ENCODE measurements at regions not wholly inside any gene's neighbourhood (a gene's known extent, or its start where the extent isn't known, plus 50 kb on each side); places are given as distances from the start of the nearest gene placed in this dataset.

DNA sequence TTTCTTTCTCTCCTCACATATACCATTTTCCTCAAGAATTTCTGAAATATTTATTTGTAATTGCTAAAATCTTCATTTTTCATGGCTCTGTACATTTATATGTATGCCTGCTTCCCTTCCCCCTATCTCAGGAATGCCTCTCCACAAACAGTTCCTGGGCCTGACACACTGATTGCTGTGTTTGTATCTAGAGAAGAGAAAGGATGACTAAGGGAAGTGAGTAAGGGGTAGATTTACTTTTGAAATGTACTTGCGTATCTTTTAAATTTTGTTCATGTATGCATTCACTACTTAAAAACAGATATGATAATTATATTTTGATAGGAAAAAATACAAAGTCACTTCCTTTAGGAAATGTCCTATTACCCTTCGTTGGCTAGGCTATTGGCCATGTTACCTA is 790.8 kb downstream of the PCDH18 start:
- H3K27me3 ChIP-seq (ENCODE audit: control insufficient read depth, insufficient read depth, low read length), result no peaks in the 10 kb centered on the region
- H3K4me3 ChIP-seq (ENCODE audit: insufficient read depth, low read depth, low read length), result no peak overlapping the region
- DNase-seq, result no peak
- H3K36me3 ChIP-seq (replicated peaks; ENCODE audit: control insufficient read depth, insufficient read depth, low read length), result no peaks in the 10 kb centered on the region

DNA sequence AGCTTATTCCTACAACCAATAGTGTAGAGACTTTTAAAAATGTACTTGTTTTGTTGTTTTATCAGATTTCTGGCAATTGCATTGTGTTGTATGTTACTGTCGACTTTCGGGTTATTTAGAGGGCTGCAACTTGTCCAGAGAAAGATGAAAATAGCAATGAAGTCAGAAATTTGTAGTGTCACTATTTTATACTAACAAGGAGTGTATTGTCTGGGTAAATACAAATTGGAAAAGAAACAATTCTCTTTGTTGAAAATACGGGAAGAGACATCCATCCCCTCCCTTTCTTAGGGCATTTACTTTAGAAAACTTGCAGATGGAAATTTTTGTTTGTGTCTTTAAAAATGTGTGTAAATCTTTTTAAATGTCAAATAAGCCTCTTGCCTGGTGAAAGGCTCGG is 792.0 kb downstream of the PCDH18 start:
- Histone ChIP-seq H3K36me3 (replicated peaks; ENCODE audit: control insufficient read depth, insufficient read depth, low read length) (no peaks in the 10 kb centered on the region), H3K27me3 (ENCODE audit: control insufficient read depth, insufficient read depth, low read length) (no peaks in the 10 kb centered on the region), H3K4me3 (ENCODE audit: insufficient read depth, low read depth, low read length) (no peak overlapping the region)
- DNase-seq, result no peak

DNA sequence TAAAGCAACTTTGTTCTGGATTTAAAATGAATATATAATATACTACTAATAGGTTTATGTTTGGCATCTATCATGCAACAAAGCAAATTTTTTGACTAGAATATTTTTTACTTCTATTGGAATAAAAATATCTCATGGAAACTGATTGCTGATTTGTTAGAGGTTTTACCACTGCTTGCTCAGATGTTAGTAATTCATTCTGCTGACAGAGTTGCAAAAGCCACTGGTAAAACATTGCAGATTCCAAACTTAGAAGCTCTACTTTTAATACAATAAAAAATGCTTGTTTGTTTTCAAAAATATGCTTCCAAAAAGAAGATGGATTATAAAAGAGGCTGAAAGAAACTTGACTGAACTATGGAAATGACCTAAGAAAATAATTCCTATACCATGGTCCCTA is 795.2 kb downstream of the PCDH18 start:
- Histone ChIP-seq H3K36me3 (replicated peaks; ENCODE audit: control insufficient read depth, insufficient read depth, low read length) (no peaks in the 10 kb centered on the region), H3K27me3 (ENCODE audit: control insufficient read depth, insufficient read depth, low read length) (no peaks in the 10 kb centered on the region), H3K4me3 (ENCODE audit: insufficient read depth, low read depth, low read length) (no peak overlapping the region)
- DNase-seq, result no peak

DNA sequence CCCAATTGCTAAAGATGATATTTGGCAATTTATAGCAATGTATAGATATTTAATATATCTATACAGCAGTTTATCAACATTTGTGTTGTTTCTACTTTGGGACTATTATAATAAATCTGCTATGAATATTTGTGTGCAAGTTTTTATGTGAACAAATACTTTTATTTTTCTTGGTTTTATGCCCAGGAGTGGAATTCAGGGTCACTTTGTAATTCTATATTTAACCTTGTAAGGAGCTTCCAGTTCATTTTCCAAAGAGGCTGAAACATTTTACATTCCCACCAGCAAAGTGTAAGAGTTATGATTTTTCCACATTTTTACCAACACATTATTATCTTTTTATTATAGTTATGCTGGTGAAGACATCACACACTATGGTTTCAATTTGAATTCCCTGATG is 801.3 kb downstream of the PCDH18 start:
- Histone ChIP-seq H3K36me3 (replicated peaks; ENCODE audit: control insufficient read depth, insufficient read depth, low read length) (no peaks in the 10 kb centered on the region), H3K27me3 (ENCODE audit: control insufficient read depth, insufficient read depth, low read length) (no peaks in the 10 kb centered on the region), H3K4me3 (ENCODE audit: insufficient read depth, low read depth, low read length) (no peak overlapping the region)
- DNase-seq, result no peak

DNA sequence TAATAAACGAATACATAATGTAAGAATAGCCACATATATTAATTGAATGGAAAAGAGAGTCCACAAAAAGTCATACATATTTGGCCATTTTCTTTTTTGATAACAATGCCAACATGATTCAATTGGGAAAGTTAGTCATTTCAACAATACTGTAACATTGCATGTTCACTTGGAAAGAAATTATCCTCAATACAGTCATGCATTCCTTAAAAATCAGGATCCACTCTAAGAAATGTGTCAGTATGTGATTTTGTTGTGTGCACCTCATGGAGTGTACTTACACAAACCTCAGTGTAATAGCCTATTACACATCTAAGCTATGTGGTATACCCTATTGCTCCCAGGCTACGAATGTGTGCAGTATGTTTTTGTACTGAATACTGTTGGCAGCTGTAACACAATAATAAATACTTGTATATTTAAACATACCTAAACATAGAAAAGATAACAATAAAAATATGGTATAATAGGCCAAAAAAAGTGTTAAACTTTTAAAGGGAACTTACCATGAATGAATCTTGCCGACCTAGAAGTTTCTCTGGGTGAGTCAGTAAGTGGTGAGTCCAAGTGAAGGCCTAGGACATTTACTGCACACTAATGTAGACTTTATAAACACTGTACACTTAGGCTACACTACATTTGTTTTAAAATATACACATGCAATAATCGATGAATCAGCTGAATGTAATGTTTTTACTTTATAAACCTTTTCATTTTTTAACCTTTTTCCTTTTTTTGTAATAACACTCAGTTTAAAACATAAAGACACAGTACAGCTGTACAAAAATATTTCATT is 806.8 kb downstream of the PCDH18 start:
- H3K36me3 ChIP-seq (replicated peaks; ENCODE audit: control insufficient read depth, insufficient read depth, low read length), result no peaks in the 10 kb centered on the region
- no peak for DNase-seq
- no peaks in the 10 kb centered on the region for H3K27me3 ChIP-seq (ENCODE audit: control insufficient read depth, insufficient read depth, low read length)
- H3K4me3 ChIP-seq (ENCODE audit: insufficient read depth, low read depth, low read length), result no peak overlapping the region

DNA sequence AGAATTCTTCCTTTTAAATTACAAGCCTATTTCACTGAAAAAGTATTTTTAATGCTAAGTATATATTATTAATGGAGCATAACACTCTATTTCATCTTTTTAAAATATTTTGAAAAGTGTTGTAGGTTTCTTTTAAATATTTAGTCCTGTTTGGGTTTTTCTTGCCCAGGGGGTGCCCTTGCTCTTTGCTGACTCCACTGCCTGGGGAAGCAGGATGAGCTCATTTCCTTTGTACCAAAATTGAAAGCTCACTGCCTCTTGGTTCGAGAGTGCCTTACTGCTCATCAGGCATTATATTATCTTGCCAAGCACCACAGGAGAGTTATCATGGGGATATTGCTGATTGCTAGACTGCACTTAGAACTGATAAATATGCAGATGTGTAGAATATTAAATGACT is 819.2 kb downstream of the PCDH18 start:
- H3K4me3 ChIP-seq (ENCODE audit: insufficient read depth, low read depth, low read length), result no peak overlapping the region
- DNase-seq, result peak; percentile 3
- H3K36me3 ChIP-seq (replicated peaks; ENCODE audit: control insufficient read depth, insufficient read depth, low read length), result no peaks in the 10 kb centered on the region
- H3K27me3 ChIP-seq (ENCODE audit: control insufficient read depth, insufficient read depth, low read length), result no peaks in the 10 kb centered on the region

DNA sequence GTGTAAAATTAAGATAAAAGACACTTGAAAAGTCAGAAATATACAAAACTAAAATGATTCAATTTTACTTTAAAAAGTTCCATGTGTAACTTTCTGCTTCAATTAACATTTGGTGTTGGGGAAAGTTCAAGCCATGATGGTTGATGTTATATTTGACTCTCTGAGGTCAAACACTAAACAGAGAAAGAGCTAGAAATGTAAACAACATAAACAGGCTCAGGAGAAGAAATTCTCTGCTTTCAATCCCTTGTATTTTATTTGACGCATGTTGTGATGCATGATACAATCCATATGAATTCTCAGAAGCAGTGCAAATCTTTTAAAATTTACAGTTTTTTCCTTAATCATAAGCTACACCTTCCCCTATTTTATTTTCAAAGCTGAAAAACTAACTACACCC is 822.4 kb downstream of the PCDH18 start:
- Histone ChIP-seq H3K36me3 (replicated peaks; ENCODE audit: control insufficient read depth, insufficient read depth, low read length) (no peaks in the 10 kb centered on the region), H3K27me3 (ENCODE audit: control insufficient read depth, insufficient read depth, low read length) (no peaks in the 10 kb centered on the region), H3K4me3 (ENCODE audit: insufficient read depth, low read depth, low read length) (no peak overlapping the region)
- no peak for DNase-seq

DNA sequence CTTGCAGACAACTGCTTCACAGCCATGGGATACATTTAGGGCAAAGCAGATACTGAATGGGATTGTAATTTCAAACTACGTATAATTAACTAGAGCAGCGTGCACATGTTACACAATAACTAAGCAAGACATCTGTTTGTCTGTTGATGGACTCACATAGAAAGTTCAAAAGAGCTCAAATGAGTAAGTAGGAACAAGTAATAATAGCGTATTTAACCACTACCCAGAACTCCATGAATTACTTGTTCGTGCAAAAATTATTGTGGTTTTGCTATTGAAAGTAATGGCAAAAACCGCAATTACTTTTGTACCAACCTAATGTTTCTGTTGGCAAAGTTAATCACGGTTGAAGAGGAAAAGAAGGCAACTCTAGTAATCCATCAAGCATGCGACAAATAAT is 825.4 kb downstream of the PCDH18 start:
- H3K36me3 ChIP-seq (replicated peaks; ENCODE audit: control insufficient read depth, insufficient read depth, low read length), result no peaks in the 10 kb centered on the region
- H3K4me3 ChIP-seq (ENCODE audit: insufficient read depth, low read depth, low read length), result no peak overlapping the region
- no peak for DNase-seq
- no peaks in the 10 kb centered on the region for H3K27me3 ChIP-seq (ENCODE audit: control insufficient read depth, insufficient read depth, low read length)

DNA sequence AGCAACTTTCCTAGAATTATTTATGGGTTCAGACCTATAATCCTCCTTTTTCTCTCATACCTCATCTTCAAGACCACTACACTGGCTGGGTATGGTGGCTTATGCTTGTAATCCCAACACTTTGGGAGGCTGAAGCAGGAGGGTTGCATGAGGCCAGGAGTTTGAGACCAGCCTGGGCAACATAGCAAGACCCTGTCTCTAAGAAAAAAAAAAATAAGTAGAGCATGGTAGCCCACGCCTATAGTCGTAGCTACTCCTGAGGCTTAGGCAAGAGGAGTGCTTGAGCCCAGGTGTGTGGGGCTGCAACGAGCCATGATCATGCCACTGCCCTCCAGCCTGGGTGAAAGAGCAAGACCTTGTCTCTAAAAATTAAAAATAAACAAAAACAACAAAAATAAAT is 832.4 kb downstream of the PCDH18 start:
- Histone ChIP-seq H3K4me3 (ENCODE audit: insufficient read depth, low read depth, low read length) (no peak overlapping the region), H3K27me3 (ENCODE audit: control insufficient read depth, insufficient read depth, low read length) (no peaks in the 10 kb centered on the region), H3K36me3 (replicated peaks; ENCODE audit: control insufficient read depth, insufficient read depth, low read length) (no peaks in the 10 kb centered on the region)
- no peak for DNase-seq

DNA sequence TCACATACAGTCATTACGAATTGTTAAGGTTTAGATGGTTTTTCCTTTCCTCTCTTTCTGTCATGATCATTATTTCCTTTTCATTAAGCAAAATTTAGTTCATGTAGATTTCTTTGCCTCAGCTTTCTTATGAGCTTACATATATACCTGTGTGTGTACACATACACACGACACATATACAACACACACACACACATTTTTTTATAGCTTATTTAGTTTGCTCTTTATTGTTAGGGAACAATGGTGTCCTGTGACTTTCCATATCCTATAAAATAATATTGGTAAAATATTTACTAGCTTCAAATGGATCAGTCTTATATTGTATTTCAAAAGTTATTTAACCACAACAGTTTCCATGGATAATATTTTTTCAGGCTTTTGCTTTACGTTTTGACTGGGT is 840.7 kb downstream of the PCDH18 start:
- no peak for DNase-seq
- H3K36me3 ChIP-seq (replicated peaks; ENCODE audit: control insufficient read depth, insufficient read depth, low read length), result no peaks in the 10 kb centered on the region
- no peaks in the 10 kb centered on the region for H3K27me3 ChIP-seq (ENCODE audit: control insufficient read depth, insufficient read depth, low read length)
- no peak overlapping the region for H3K4me3 ChIP-seq (ENCODE audit: insufficient read depth, low read depth, low read length)

DNA sequence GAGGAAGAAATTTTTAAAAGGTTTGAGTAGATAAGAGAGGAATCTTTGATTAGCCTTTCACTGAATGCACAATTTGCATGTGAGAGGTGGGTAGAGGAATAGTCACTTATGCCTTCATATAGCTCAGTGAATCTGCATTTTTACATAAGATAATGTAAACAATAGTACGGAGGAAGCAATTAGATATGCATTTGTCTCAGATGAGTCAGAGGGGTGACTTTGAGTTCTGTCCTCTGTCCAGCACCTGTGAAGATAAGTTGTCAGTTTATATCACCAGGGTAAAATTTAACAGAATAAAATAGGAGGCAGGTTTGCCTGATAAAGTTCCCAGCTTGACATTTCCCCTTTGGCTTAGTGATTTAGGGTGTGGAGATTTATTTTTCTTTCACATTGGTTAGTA is 841.9 kb downstream of the PCDH18 start:
- DNase-seq, result no peak
- no peaks in the 10 kb centered on the region for H3K27me3 ChIP-seq (ENCODE audit: control insufficient read depth, insufficient read depth, low read length)

DNA sequence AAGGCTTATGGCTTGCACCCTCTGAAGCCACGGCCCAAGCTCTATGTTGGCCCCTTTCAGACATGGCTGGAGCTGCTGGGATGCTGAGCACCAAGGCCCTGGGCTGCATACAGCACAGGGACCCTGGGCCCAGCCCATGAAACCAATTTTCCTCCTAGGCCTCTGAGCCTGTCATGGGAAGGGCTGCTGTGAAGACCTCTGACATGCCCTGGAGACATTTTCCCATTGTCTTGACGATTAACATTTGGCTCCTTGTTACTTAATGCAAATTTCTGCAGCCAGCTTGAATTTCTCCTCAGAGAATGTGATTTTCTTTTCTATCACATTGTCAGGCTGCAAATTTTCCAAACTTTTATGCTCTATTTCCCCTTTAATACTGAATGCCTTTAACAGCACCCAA is 844.7 kb downstream of the PCDH18 start:
- Histone ChIP-seq H3K27me3 (ENCODE audit: control insufficient read depth, insufficient read depth, low read length) (no peaks in the 10 kb centered on the region), H3K4me3 (ENCODE audit: insufficient read depth, low read depth, low read length) (no peak overlapping the region), H3K36me3 (replicated peaks; ENCODE audit: control insufficient read depth, insufficient read depth, low read length) (no peaks in the 10 kb centered on the region)
- DNase-seq, result no peak

More for the DNA sequence above, 841.9 kb downstream of the PCDH18 start:
- Histone ChIP-seq H3K36me3 (replicated peaks; ENCODE audit: control insufficient read depth, insufficient read depth, low read length) (no peaks in the 10 kb centered on the region), H3K4me3 (ENCODE audit: insufficient read depth, low read depth, low read length) (no peak overlapping the region)

DNA sequence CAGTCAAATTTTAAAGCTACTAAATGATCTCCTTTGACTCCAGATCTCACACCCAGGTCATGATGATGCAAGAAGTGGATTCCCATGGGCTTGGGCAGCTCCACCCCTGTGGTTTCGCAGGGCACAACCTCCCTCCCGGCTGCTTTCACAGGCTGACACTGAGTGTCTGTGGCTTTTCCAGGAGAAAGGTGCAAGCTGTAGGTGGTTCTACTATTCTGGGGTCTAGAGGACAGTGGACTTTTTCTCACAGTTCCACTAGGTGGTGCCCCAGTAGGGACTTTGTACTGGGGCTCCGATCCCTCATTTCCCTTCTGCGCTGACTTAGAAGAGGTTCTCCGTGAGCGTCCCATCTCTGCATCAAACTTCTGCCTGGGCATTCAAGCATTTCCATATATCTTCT is 845.2 kb downstream of the PCDH18 start:
- H3K27me3 ChIP-seq (ENCODE audit: control insufficient read depth, insufficient read depth, low read length), result no peaks in the 10 kb centered on the region
- DNase-seq, result no peak
- no peak overlapping the region for H3K4me3 ChIP-seq (ENCODE audit: insufficient read depth, low read depth, low read length)
- H3K36me3 ChIP-seq (replicated peaks; ENCODE audit: control insufficient read depth, insufficient read depth, low read length), result no peaks in the 10 kb centered on the region

DNA sequence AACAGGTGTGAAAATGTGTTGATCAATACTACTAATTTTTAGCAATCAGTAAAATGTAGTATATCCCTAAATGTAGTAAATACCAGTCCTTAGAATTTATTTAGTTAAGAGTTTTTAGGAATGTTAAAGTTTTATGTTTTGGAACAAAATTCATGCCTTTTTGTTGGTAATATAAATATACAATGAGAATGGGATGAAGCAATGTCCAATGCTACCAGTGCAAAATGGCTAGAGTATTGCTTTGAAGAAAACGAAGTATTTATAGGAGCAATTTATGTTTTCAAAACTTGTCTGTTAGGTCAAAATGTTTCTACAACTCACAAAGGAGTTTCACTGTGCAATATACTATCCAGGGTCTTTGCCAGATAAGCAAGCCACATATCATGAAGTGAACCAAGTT is 851.5 kb downstream of the PCDH18 start:
- H3K27me3 ChIP-seq (ENCODE audit: control insufficient read depth, insufficient read depth, low read length), result no peaks in the 10 kb centered on the region
- no peaks in the 10 kb centered on the region for H3K36me3 ChIP-seq (replicated peaks; ENCODE audit: control insufficient read depth, insufficient read depth, low read length)
- no peak overlapping the region for H3K4me3 ChIP-seq (ENCODE audit: insufficient read depth, low read depth, low read length)
- no peak for DNase-seq

DNA sequence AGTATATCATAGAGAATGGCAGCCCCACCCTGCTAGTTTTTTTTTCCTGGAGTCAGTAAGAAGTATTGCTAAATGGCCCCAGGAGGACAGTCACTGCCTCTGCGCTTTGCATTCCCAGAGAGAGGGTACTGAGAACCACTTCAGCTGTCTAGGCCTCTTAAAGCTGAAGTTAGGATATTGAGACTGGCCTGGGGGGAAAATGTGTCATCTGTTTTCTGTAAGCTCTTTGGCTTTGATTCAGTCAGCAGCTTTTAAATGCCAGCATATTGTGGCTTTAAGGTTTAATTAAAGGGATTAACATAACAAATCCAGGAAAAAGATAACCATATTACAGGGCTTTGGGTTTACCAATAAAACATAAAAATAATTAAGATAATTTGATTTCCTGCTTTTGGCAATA is 852.0 kb downstream of the PCDH18 start:
- no peaks in the 10 kb centered on the region for H3K36me3 ChIP-seq (replicated peaks; ENCODE audit: control insufficient read depth, insufficient read depth, low read length)
- H3K27me3 ChIP-seq (ENCODE audit: control insufficient read depth, insufficient read depth, low read length), result no peaks in the 10 kb centered on the region
- no peak for DNase-seq
- no peak overlapping the region for H3K4me3 ChIP-seq (ENCODE audit: insufficient read depth, low read depth, low read length)

DNA sequence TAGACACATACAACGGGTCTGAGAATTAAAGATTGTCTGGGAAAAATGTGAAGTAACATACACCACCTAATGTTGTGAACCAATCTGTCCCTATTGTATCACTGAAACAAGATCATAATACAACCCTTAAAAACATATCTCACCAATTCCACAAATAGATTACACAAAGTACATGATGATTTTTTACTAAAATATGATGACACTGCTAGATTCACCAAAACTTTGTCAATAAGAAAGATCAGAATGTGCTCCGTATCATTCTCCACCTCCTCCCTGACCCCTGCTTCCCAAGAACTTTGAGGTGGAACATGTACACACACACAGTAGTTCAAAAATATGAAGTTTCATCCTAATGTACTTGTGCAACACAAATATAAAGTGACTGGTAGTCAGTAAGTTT is 862.0 kb downstream of the PCDH18 start:
- DNase-seq, result no peak
- H3K4me3 ChIP-seq (ENCODE audit: insufficient read depth, low read depth, low read length), result no peak overlapping the region

More for the DNA sequence above, 862.0 kb downstream of the PCDH18 start:
- Histone ChIP-seq H3K27me3 (ENCODE audit: control insufficient read depth, insufficient read depth, low read length) (no peaks in the 10 kb centered on the region), H3K36me3 (replicated peaks; ENCODE audit: control insufficient read depth, insufficient read depth, low read length) (no peaks in the 10 kb centered on the region)

Data from H7 (cell line).